PC-9 (cell line): ENCODE measurements at regions not wholly inside any gene's neighbourhood (a gene's known extent, or its start where the extent isn't known, plus 50 kb on each side); places are given as distances from the start of the nearest gene placed in this dataset.

Experiments used
- CTCF ChIP-seq: fragments of 200-600 bp; sonication (generic); conservative IDR thresholded peaks from 2 replicates; pipeline ENCODE4 v1.6.1; 2017; ENCODE audit warnings: mixed run types, antibody characterized with exemption, mild to moderate bottlenecking, moderate library complexity
- EZH2 ChIP-seq: fragments of 200-600 bp; sonication (generic); IDR thresholded peaks from 2 replicates; pipeline ENCODE4 v1.8.0; 2017; ENCODE audit warnings: antibody characterized with exemption, low read depth

GRCh38 chr11:33553486-33553885, 147.1 kb downstream of the C11orf91 start:
- TF ChIP-seq CTCF (no peak), EZH2 (no peak)
